ENCODE measurements at regions not wholly inside any gene's neighbourhood (a gene's known extent, or its start where the extent isn't known, plus 50 kb on each side); places are given as distances from the start of the nearest gene placed in this dataset.
"Not testable (repeated sequence)": the region's sequence is repeated elsewhere in the genome, so short reads cannot be mapped to it uniquely, and the experiment has no call there.

DNA sequence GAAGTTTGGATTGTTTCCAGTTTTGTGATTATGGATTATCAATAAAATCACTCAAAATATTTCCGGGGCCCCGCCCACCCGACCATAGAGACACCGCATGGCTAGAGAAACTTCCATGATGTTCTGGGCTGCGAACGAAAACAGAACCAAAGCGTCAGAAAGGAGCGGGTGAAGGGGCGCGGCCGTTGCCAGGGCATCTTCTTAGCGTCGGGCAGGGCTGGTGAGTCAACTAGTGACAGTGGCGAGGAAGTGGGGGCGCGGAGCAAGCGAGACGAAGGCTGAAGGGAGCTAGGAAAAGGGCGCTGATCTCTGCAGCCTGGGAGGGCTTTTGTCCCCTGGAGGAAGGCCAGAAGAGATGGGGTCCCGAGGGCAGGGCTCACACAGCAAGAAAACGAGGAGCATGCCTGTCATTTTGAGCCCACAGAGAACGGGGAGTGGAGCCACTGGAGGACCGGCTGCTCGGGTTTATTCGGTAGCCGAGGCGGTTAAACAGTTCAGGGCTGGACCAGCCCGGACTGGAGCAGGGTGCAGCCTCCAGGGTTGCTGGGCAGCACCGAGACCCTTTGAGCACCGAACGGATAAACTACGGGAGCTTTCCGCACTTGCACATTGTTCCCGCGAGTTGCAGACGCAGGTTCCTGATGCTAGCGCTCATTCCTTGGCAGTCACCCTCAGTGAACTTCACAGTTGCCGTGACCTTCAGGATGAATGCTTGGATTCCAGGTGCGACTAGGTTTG is 298.1 kb upstream of the TRPC5 start:
- intact Hi-C loops (cut with DNase I), result no loop called here
- DNase-seq (ENCODE audit: low spot score), result no peak

- intact Hi-C loops (cut with DNase I), result no loop called here
- no peak for DNase-seq (ENCODE audit: low spot score)
Measured at GRCh38 chrX:112377481-112377880, 294.9 kb upstream of the TRPC5 start.

DNA sequence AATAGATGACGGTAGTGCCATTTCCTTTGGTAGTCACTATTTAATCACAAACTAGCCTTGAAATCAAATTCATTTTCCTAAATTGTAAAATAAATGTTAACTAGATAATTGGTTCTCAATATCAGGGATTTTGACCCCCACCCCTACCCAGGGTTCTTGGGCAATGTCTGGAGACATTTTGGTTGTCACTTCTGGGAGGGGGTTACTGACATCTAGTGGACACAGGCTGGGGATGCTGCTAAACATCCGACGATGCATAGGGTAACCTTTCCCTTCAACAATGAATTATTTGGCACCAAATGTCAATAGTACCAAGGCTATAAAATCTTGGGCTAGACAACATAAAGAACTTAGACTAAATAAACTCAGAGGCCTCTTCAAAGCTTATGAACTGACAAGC is 285.8 kb upstream of the TRPC5 start:
- intact Hi-C loops (cut with DNase I), result no loop called here
- no peak for DNase-seq (ENCODE audit: low spot score)

DNA sequence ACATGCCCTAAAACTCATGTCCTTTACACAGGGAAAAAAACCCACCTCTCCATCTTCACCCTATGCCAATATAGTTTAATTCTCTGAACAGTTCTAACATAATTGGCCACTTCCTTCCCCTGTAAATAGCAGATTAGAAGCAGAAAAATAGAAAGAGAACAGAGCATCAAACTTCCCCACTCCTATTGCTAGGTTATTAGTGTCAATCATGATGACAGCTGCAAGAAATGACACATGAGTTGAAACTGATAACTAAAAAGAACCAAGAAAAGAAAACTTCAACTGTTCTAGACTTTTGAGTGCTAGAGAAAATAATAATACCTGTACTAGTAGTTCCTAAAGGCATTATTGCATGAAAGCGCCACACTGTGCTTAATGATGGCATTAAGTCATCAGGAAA is 284.5 kb upstream of the TRPC5 start:
- no peak for DNase-seq (ENCODE audit: low spot score)
- intact Hi-C loops (cut with DNase I), result no loop called here

GRCh38 chrX:112359906-112360305 is 277.3 kb upstream of the TRPC5 start:
- intact Hi-C loops (cut with DNase I), result no loop called here
- no peak for DNase-seq (ENCODE audit: low spot score)

GRCh38 chrX:112355931-112356330 is 273.4 kb upstream of the TRPC5 start:
- intact Hi-C loops (cut with DNase I), result no loop called here

DNA sequence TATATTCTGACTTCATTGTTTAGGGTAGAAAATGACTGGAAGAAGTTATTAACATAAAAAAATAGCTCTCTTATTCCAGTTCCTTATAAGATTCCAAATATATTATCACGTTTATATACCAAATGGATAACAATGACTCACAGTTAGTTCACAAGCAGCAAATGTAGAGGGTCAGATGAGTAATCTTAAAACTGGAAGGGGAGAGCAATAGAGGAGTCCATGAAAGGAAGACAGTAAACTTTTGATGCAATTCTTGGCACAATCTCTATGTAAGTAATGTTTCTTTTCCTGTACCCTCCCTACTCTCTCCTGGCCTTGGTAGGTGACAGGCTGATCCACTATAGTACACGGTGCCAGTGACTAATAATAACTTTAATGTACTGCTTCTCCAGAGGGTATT is 259.0 kb upstream of the TRPC5 start:
- intact Hi-C loops (cut with DNase I), result no loop called here

More at GRCh38 chrX:112355931-112356330, 273.4 kb upstream of the TRPC5 start:
- DNase-seq (ENCODE audit: low spot score), result no peak

GRCh38 chrX:112313201-112313600 is 230.6 kb upstream of the TRPC5 start:
- intact Hi-C loops (cut with DNase I), result no loop called here

More for the DNA sequence above, 259.0 kb upstream of the TRPC5 start:
- no peak for DNase-seq (ENCODE audit: low spot score)

GRCh38 chrX:112306027-112306426 is 223.5 kb upstream of the TRPC5 start:
- intact Hi-C loops (cut with DNase I), result loop anchor here in 1 of 2 donors (5.0 kb wide), 1 partner anchor 1249 kb away; no protein-coding TSS in a partner anchor
- no peak for DNase-seq (ENCODE audit: low spot score)

More at GRCh38 chrX:112313201-112313600, 230.6 kb upstream of the TRPC5 start:
- DNase-seq (ENCODE audit: low spot score), result no peak

DNA sequence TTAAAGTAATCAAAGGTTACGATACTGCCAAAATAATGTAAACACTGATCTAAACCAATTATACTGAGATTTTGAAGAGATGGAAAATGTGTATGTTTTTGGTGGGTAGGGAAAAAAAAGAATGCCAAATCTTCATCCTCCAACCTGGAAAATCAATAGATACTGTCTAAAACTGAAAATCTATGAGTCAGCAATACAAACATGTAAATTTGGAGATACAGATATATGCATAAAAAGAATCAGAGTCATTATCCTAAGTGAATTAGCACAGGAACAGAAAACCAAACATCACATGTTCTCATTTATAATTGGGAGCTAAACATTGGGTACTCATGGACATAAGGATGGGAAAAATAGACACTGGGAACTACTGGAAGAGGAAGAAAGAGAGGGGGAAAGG is 197.4 kb upstream of the TRPC5 start:
- intact Hi-C loops (cut with DNase I), result no loop called here
- no peak for DNase-seq (ENCODE audit: low spot score)

DNA sequence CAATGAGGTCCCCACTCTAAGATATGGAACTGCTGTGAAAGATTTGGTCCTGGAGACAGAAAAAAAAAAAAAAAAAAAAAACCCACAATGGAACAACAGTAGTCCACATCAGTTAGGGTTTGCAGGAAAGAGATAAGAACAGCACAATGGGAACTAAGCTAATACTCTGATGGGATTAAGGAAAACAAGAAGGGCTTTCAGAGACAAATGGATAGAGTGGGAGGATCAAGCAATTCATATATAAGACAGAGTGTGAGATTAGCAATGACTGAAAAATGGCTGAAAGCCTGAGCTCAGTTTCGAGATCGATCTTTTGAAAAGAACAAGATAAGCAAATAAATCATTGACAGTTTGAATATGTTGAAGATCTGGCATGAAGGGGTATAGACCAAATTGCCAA is 188.4 kb upstream of the TRPC5 start:
- intact Hi-C loops (cut with DNase I), result no loop called here

DNA sequence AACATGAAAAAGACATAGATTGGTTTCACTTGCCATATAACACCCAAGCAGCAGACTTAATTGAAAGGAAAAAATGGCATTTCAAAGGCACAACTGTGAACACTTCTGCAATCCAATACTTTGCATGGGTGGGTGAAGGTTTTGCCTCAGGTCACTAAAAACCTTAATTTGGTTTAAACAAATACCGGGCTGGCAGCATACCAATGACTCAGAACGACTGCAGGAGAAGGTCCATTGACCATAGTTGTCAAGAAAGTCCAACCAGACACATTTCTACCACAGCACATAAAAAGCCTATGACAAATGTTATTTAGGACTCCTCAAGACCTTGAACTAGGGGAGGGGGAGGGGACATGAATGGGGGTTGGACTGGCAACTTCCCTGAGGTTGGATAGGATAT is 183.6 kb upstream of the TRPC5 start:
- intact Hi-C loops (cut with DNase I), result no loop called here
- no peak for DNase-seq (ENCODE audit: low spot score)

More for the DNA sequence above, 188.4 kb upstream of the TRPC5 start:
- no peak for DNase-seq (ENCODE audit: low spot score)

DNA sequence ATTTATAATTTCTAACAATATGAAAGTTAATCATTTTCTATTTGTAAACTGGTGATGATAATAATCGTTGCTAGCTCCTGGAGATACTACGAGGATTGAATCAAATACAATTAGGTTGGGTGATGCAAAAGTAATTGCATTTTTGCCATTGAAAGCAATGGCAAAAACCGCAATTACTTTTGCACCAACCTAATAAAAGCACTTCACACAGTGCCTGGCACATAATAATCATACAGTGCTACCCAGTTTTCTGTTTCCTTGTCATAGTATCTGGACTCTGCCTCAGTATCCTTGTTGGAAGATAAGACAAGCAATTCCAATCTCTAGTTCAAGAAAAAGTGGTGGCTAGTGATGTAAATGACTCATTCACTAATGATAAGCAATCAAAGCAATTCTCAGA is 176.8 kb upstream of the TRPC5 start:
- DNase-seq (ENCODE audit: low spot score), result no peak
- intact Hi-C loops (cut with DNase I), result no loop called here

GRCh38 chrX:112254896-112255295 is 172.3 kb upstream of the TRPC5 start:
- intact Hi-C loops (cut with DNase I), result no loop called here
- no peak for DNase-seq (ENCODE audit: low spot score)

GRCh38 chrX:112247714-112248113 is 165.1 kb upstream of the TRPC5 start:
- no peak for DNase-seq (ENCODE audit: low spot score)
- intact Hi-C loops (cut with DNase I), result no loop called here

DNA sequence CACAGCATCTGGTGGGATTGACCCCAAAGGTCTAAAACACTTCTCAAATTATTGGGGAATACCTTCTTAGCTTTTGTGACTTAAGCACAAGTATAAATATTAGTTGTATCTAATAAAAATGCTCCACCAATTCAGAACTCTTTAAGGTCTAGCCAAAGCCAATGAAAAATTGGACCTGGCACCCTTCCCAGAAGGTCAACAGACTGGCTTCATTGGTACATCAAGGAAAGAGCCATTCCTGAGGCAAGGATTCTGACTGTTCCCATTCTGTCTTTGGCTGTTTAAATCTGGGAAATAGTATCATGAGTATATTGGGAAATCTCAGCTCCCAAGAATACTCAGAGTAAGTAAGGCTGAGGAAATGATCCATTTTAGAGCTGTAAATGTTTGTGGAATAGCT is 153.0 kb upstream of the TRPC5 start:
- DNase-seq (ENCODE audit: low spot score), result no peak
- intact Hi-C loops (cut with DNase I), result no loop called here

DNA sequence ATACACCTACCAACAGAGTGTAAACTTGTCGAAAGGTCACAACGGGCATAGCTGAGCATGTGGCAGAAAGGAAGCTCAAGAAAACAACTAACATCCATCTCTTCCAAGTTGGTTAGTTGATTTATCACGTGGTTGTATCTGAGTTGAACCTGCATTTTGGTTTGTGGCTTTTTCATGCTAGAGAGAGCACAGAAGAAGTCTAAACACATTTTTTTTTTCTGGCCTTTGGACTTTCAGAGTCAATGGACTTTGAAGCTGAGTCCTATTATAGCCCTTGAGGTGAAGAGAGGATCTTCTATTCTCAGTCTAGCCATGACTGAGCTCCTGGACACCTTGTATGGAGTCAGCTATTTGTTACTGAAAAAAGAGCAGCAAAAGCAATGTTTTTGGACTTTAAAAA is 150.6 kb upstream of the TRPC5 start:
- intact Hi-C loops (cut with DNase I), result no loop called here
- DNase-seq (ENCODE audit: low spot score), result no peak

- intact Hi-C loops (cut with DNase I); DNase-seq (ENCODE audit: low spot score): not testable (repeated sequence)
Measured at GRCh38 chrX:112226795-112227194, 144.2 kb upstream of the TRPC5 start.

- intact Hi-C loops (cut with DNase I), result no loop called here
- DNase-seq (ENCODE audit: low spot score), result no peak
Measured at GRCh38 chrX:112223391-112223790, 140.8 kb upstream of the TRPC5 start.

DNA sequence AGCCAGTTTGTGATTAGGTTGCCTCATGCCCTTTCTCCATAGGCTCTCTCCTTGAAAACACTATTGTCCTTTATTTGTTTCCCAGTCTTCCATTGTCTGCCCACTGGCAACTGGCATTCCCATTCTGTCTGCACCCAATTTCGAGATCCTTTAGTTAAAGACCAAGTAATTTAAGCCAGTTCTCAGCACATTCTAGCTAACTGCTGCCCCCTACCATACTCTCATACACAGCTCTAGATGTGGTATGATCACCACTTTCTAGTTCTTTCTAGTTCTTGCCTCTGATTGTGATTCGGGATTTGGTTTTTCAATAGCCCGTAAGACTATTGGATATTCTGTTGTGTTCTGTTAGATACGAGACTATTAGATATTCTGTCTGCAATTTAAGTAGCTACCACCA is 135.8 kb upstream of the TRPC5 start:
- no peak for DNase-seq (ENCODE audit: low spot score)
- intact Hi-C loops (cut with DNase I), result no loop called here

- intact Hi-C loops (cut with DNase I), result loop anchor here in 1 of 2 donors (1.0 kb wide), 1 partner anchor 30 kb away; no protein-coding TSS in a partner anchor
- no peak for DNase-seq (ENCODE audit: low spot score)
Measured at GRCh38 chrX:112211459-112211858, 128.9 kb upstream of the TRPC5 start.

Data from posterior vena cava (tissue), 2 donors.